ENCODE measurements at regions not wholly inside any gene's neighbourhood (a gene's known extent, or its start where the extent isn't known, plus 50 kb on each side); places are given as distances from the start of the nearest gene placed in this dataset.

- no peak overlapping the region for H3K27ac ChIP-seq (ENCODE audit: low read depth in 2 of 2, low read length in 1 of 2)
- H2AFZ ChIP-seq (ENCODE audit: low read depth) = no peak overlapping the region
- WGBS (ENCODE audit: low lambda C conversion rate) = 12% methylated on average over 6 of the region's 6 CpGs
- H3K27me3 ChIP-seq (ENCODE audit: insufficient read depth) = no peaks in the 10 kb centered on the region
- no peak overlapping the region for H3K4me2 ChIP-seq
- no peak for TF ChIP-seq FOXJ3 (CRISPR knock-in tag; IDR thresholded peaks at IDR 0.05)
- TF ChIP-seq NRF1 (IDR thresholded peaks at IDR 0.05; ENCODE audit: low read depth, low read length) = no peak
- no peak for TF ChIP-seq FOSL2 (IDR thresholded peaks at IDR 0.05; ENCODE audit: borderline replicate concordance, low read depth)
- TF ChIP-seq IRF3 (IDR thresholded peaks at IDR 0.05; ENCODE audit: low read depth, low read length) = no peak
- no peak for TF ChIP-seq RCOR1 (IDR thresholded peaks at IDR 0.05; ENCODE audit: low read length)
- TF ChIP-seq USF2 (IDR thresholded peaks at IDR 0.05; ENCODE audit: borderline replicate concordance, low read depth, low read length) = no peak
- TF ChIP-seq TAF1 (IDR thresholded peaks at IDR 0.05; ENCODE audit: borderline replicate concordance, low read depth, low read length) = no peak
- no peak for TF ChIP-seq MXI1 (IDR thresholded peaks at IDR 0.05; ENCODE audit: low read depth, low read length)
- TF ChIP-seq RAD21 (IDR thresholded peaks at IDR 0.05; ENCODE audit: low read length) = no peak
- no peaks in the 10 kb centered on the region for H4K20me1 ChIP-seq (ENCODE audit: insufficient read depth)
- H3K4me3 ChIP-seq (ENCODE audit: low read depth in 2 of 2, low read length in 1 of 2) = no peak overlapping the region
- no peaks in the 10 kb centered on the region for H3K79me2 ChIP-seq (ENCODE audit: insufficient read depth)
- H3K4me1 ChIP-seq (ENCODE audit: control insufficient read depth in 1 of 2, insufficient read depth in 2 of 2, low read depth in 1 of 2, low read length in 1 of 2) = peaks cover 0 to 9% of the 10 kb centered on the region in 2 experiments; a peak in 2 of 4 replicates
- no peaks in the 10 kb centered on the region for H3F3A ChIP-seq (replicated peaks; ENCODE audit: insufficient read depth)
- H3K36me3 ChIP-seq (replicated peaks in 1 of 2; ENCODE audit: control insufficient read depth in 1 of 2, insufficient read depth in 2 of 2, low read length in 1 of 2) = no peaks in the 10 kb centered on the region
- no peaks in the 10 kb centered on the region for H3K9me3 ChIP-seq
- no peaks in the 10 kb centered on the region; the same call in 1 of the 2 replicates for H3K9me2 ChIP-seq
- CTCF ChIA-PET = interaction anchor here (0.6 kb wide), 1 partner anchor 1928 kb away, joined by 3 read pairs; no protein-coding TSS in a partner anchor
- H3K9ac ChIP-seq = no peak overlapping the region
- DNase-seq = no peak
- POLR2A ChIA-PET = no interaction called here
Measured at GRCh38 chr3:26556637-26557036, 65.9 kb upstream of the LRRC3B start.

- CTCF ChIA-PET = interaction anchor here (0.6 kb wide), 2 partner anchors 11 to 326 kb away, joined by 3 to 4 read pairs; no protein-coding TSS in a partner anchor
- POLR2A ChIA-PET = no interaction called here
- WGBS (ENCODE audit: low lambda C conversion rate) = 43% methylated on average over 1 of the region's 1 CpG
Measured at GRCh38 chr3:26558257-26558656, 64.3 kb upstream of the LRRC3B start.

More at GRCh38 chr3:26558257-26558656, 64.3 kb upstream of the LRRC3B start:
- no peaks in the 10 kb centered on the region; the same call in 1 of the 2 replicates for H3K9me2 ChIP-seq
- DNase-seq = no peak
- H3K79me2 ChIP-seq (ENCODE audit: insufficient read depth) = no peaks in the 10 kb centered on the region
- H3K9me3 ChIP-seq = no peaks in the 10 kb centered on the region
- H3K36me3 ChIP-seq (replicated peaks in 1 of 2; ENCODE audit: control insufficient read depth in 1 of 2, insufficient read depth in 2 of 2, low read length in 1 of 2) = no peaks in the 10 kb centered on the region
- no peak overlapping the region for H2AFZ ChIP-seq (ENCODE audit: low read depth)
- no peaks in the 10 kb centered on the region for H3F3A ChIP-seq (replicated peaks; ENCODE audit: insufficient read depth)
- H3K4me2 ChIP-seq = no peak overlapping the region
- H3K27ac ChIP-seq (ENCODE audit: low read depth in 2 of 2, low read length in 1 of 2) = no peak overlapping the region
- H3K9ac ChIP-seq = no peak overlapping the region
- H3K4me1 ChIP-seq (ENCODE audit: control insufficient read depth in 1 of 2, insufficient read depth in 2 of 2, low read depth in 1 of 2, low read length in 1 of 2) = peaks cover 0 to 9% of the 10 kb centered on the region in 2 experiments; a peak in 2 of 4 replicates
- H4K20me1 ChIP-seq (ENCODE audit: insufficient read depth) = no peaks in the 10 kb centered on the region
- H3K27me3 ChIP-seq (ENCODE audit: insufficient read depth) = no peaks in the 10 kb centered on the region
- TF ChIP-seq NRF1 (IDR thresholded peaks at IDR 0.05; ENCODE audit: low read depth, low read length) (no peak), ELF1 (IDR thresholded peaks at IDR 0.05) (no peak), RFX5 (IDR thresholded peaks at IDR 0.05; ENCODE audit: low read length) (no peak)
- H3K4me3 ChIP-seq (ENCODE audit: low read depth in 2 of 2, low read length in 1 of 2) = no peak overlapping the region

Measured in SK-N-SH (cell line).